MM.1S (cell line): ENCODE measurements at regions not wholly inside any gene's neighbourhood (a gene's known extent, or its start where the extent isn't known, plus 50 kb on each side); places are given as distances from the start of the nearest gene placed in this dataset.

Experiments used
- DNase-seq: peaks from one replicate; pipeline ENCODE4 v3.0.0-alpha.2; 2015
- H2AFZ ChIP-seq: fragments of 300-600 bp; sonication (generic); 2 replicates; pipeline ENCODE4 v1.6.0; 2016; ENCODE audit warnings: antibody characterized with exemption, low read length
- H3F3A ChIP-seq: fragments of 300-600 bp; sonication (generic); 2 replicates; pipeline ENCODE4 v1.6.1; 2016; ENCODE audit warnings: mild to moderate bottlenecking, antibody characterized with exemption, low read length, moderate library complexity, mixed read lengths; ENCODE audit not compliant: insufficient read depth
- H3K27ac ChIP-seq: fragments of 300-600 bp; sonication (generic); 2 replicates; pipeline ENCODE4 v1.5.1; 2016; ENCODE audit warnings: mild to moderate bottlenecking, low read length
- H3K27me3 ChIP-seq: fragments of 300-600 bp; sonication (generic); replicated peaks from 2 replicates; pipeline ENCODE4 v1.6.0; 2016; ENCODE audit warnings: low read length; ENCODE audit not compliant: insufficient read depth
- H3K36me3 ChIP-seq: fragments of 300-600 bp; sonication (generic); replicated peaks from 2 replicates; pipeline ENCODE4 v1.6.1; 2016; ENCODE audit warnings: mild to moderate bottlenecking, low read length, mixed read lengths; ENCODE audit not compliant: insufficient read depth
- H3K4me1 ChIP-seq: fragments of 300-600 bp; sonication (generic); 2 replicates; pipeline ENCODE4 v1.6.1; 2016; ENCODE audit warnings: low read length, mixed read lengths
- H3K4me2 ChIP-seq: fragments of 300-600 bp; sonication (generic); 2 replicates; pipeline ENCODE4 v1.6.0; 2016; ENCODE audit warnings: low read depth, low read length
- H3K4me3 ChIP-seq: fragments of 300-600 bp; sonication (generic); 2 replicates; pipeline ENCODE4 v1.5.1; 2016; ENCODE audit warnings: low read length, mixed read lengths
- H3K79me2 ChIP-seq: fragments of 300-600 bp; sonication (generic); 2 replicates; pipeline ENCODE4 v1.6.1; 2016; ENCODE audit warnings: mixed run types, low read length, mixed read lengths
- H3K9ac ChIP-seq: fragments of 300-600 bp; sonication (generic); 2 replicates; pipeline ENCODE4 v1.6.1; 2016; ENCODE audit warnings: low read length, mixed read lengths
- H3K9me2 ChIP-seq: fragments of 300-600 bp; sonication (generic); replicated peaks from 2 replicates; pipeline ENCODE4 v1.6.1; 2016; ENCODE audit warnings: mild to moderate bottlenecking, low read length, mixed read lengths; ENCODE audit not compliant: insufficient read depth
- H3K9me3 ChIP-seq: fragments of 300-600 bp; sonication (generic); replicated peaks from 2 replicates; pipeline ENCODE4 v1.6.1; 2016; ENCODE audit warnings: mild to moderate bottlenecking, low read length, mixed read lengths; ENCODE audit not compliant: insufficient read depth
- H4K20me1 ChIP-seq: fragments of 300-600 bp; sonication (generic); 2 replicates; pipeline ENCODE4 v1.6.1; 2016; ENCODE audit warnings: mild to moderate bottlenecking, low read length, moderate library complexity, mixed read lengths; ENCODE audit not compliant: insufficient read depth
- EZH2 ChIP-seq: fragments of 300-600 bp; sonication (generic); optimal IDR thresholded peaks from 2 replicates; pipeline ENCODE3; 2017; ENCODE audit warnings: low read depth, mild to moderate bottlenecking, antibody characterized with exemption, low read length, mixed read lengths
- EZH2phosphoT487 ChIP-seq: fragments of 300-600 bp; sonication (generic); IDR thresholded peaks from 2 replicates; pipeline ENCODE4 v1.6.1; 2018; ENCODE audit warnings: antibody characterized with exemption, low read length
- TF ChIP-seq, protein P1 (sequence below): fragments of 300-600 bp; sonication (generic); IDR thresholded peaks from 2 replicates; pipeline ENCODE4 v1.5.1; 2016; ENCODE audit warnings: antibody characterized with exemption, low read length, mixed read lengths

DNA sequence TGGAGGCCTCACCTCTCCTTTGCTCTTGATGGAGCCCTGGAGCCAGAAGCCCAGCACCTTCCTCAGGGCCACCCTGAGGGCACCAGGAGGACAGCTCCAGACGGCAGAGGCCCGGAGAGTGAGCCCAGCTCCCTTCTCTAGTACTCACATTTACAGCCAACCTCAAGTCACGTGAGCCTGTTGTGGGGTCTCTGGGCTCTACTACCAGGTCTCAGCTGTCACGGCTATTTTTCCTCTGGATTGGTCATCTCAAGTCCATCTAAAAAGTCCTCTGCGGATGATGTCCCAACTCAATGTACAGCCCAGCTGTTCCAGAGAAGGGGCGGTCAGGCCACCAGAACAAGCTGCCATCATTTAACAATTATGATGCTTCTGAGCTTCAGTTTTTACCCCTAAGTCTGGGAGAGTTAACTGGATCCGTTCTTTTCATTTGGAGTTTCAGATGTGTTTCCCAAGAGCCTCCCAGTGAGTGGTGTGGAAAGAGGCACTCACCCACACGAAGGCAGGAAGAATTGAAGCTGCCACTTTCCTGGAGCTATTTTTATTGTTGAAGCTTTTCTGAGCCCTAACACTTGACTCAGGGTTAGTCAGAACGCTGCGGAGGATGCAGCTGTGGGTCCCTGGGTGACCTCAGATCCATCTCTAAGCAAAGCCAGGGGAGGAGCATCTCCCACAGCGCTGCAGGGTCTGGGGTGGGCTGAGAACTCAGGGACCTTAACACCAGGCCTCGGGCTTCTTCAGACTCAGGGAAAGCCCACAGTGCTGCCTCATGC lies 143.5 kb upstream of the UBL3 start:
- H3K27ac ChIP-seq = no peak overlapping the region
- H3K36me3 ChIP-seq = no peaks in the 10 kb centered on the region
- no peak for DNase-seq
- H3K4me2 ChIP-seq = no peak overlapping the region
- H3K4me1 ChIP-seq = no peaks in the 10 kb centered on the region
- H3K9me3 ChIP-seq = no peaks in the 10 kb centered on the region
- no peak overlapping the region for H3K9ac ChIP-seq
- TF ChIP-seq, protein P1, sequence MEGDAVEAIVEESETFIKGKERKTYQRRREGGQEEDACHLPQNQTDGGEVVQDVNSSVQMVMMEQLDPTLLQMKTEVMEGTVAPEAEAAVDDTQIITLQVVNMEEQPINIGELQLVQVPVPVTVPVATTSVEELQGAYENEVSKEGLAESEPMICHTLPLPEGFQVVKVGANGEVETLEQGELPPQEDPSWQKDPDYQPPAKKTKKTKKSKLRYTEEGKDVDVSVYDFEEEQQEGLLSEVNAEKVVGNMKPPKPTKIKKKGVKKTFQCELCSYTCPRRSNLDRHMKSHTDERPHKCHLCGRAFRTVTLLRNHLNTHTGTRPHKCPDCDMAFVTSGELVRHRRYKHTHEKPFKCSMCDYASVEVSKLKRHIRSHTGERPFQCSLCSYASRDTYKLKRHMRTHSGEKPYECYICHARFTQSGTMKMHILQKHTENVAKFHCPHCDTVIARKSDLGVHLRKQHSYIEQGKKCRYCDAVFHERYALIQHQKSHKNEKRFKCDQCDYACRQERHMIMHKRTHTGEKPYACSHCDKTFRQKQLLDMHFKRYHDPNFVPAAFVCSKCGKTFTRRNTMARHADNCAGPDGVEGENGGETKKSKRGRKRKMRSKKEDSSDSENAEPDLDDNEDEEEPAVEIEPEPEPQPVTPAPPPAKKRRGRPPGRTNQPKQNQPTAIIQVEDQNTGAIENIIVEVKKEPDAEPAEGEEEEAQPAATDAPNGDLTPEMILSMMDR = no peak
- TF ChIP-seq EZH2 = no peak
- no peak for TF ChIP-seq EZH2phosphoT487
- H4K20me1 ChIP-seq = no peaks in the 10 kb centered on the region
- H2AFZ ChIP-seq = no peak overlapping the region
- no peaks in the 10 kb centered on the region for H3K9me2 ChIP-seq
- no peaks in the 10 kb centered on the region for H3K27me3 ChIP-seq
- H3K79me2 ChIP-seq = no peaks in the 10 kb centered on the region
- H3F3A ChIP-seq = no peaks in the 10 kb centered on the region
- H3K4me3 ChIP-seq = no peak overlapping the region

DNA sequence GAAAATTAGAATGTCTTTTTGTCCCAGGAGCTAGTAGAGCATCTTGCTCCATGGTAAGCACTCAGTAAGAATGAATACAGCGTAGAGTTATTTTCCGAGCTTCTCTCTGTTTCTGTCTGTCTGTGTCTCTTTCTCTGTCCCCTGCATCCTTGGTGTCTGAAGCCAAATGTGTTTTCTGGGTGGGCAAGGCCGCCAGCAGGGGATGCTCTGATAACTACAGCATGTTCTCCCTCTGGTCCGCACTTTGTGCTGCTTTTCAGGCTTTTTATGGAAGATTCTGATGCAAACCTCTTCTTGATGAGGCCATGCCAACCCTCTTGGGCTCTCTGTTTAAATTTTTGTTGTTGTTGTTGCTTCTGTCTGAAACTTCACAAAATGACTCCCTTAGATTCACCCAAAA lies 142.8 kb upstream of the UBL3 start:
- no peak for DNase-seq
- Histone ChIP-seq H4K20me1 (no peaks in the 10 kb centered on the region), H2AFZ (no peak overlapping the region), H3K4me1 (no peaks in the 10 kb centered on the region), H3K4me3 (no peak overlapping the region), H3K9ac (no peak overlapping the region), H3K9me2 (no peaks in the 10 kb centered on the region), H3K36me3 (no peaks in the 10 kb centered on the region), H3F3A (no peaks in the 10 kb centered on the region), H3K9me3 (no peaks in the 10 kb centered on the region), H3K27ac (no peak overlapping the region), H3K4me2 (no peak overlapping the region), H3K27me3 (no peaks in the 10 kb centered on the region), H3K79me2 (no peaks in the 10 kb centered on the region)
- no peak for TF ChIP-seq EZH2phosphoT487
- no peak for TF ChIP-seq EZH2
- TF ChIP-seq, protein P1 = no peak

DNA sequence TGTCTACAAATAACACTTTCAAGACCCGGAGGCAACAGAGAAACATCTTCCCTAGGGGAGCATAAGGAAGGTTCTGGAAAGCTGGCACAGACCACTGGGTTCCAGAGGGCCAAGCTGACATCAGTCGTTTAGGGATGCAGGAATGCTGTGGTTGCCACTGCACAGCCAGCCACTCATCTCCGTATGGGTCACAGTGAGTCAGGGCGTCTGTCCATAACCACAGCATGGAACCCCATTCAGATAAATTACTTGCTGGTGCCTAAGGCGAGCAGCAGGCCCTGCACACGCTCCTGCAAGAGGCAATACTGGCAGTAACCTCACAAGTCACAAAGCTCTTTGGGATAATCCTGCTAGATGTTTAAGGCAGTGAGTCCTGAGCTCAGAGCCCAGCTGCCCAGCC lies 140.9 kb upstream of the UBL3 start:
- H4K20me1 ChIP-seq = no peaks in the 10 kb centered on the region
- no peaks in the 10 kb centered on the region for H3F3A ChIP-seq
- H3K4me2 ChIP-seq = no peak overlapping the region
- H3K9me2 ChIP-seq = no peaks in the 10 kb centered on the region
- TF ChIP-seq EZH2phosphoT487 (no peak), EZH2 (no peak)
- TF ChIP-seq, protein P1 = no peak
- H3K79me2 ChIP-seq = no peaks in the 10 kb centered on the region
- DNase-seq = no peak
- H3K9me3 ChIP-seq = no peaks in the 10 kb centered on the region
- no peaks in the 10 kb centered on the region for H3K36me3 ChIP-seq
- no peak overlapping the region for H2AFZ ChIP-seq
- no peak overlapping the region for H3K27ac ChIP-seq
- no peak overlapping the region for H3K4me3 ChIP-seq
- no peak overlapping the region for H3K9ac ChIP-seq
- no peaks in the 10 kb centered on the region for H3K27me3 ChIP-seq
- no peaks in the 10 kb centered on the region for H3K4me1 ChIP-seq
